VCaP (cell line): ENCODE measurements at regions not wholly inside any gene's neighbourhood (a gene's known extent, or its start where the extent isn't known, plus 50 kb on each side); places are given as distances from the start of the nearest gene placed in this dataset.

Source experiments
- H3K27ac ChIP-seq: fragments of 450-650 bp; 2 replicates; pipeline ENCODE4 v1.5.1; 2017
- TF ChIP-seq, protein P1 (sequence below): fragments of 450-650 bp; conservative IDR thresholded peaks from 2 replicates; pipeline ENCODE4 v1.5.1; 2017; ENCODE audit warnings: mild to moderate bottlenecking, moderate library complexity

GRCh38 chr6:137409266-137409777 is 84.9 kb downstream of the OLIG3 start:
- TF ChIP-seq, protein P1, sequence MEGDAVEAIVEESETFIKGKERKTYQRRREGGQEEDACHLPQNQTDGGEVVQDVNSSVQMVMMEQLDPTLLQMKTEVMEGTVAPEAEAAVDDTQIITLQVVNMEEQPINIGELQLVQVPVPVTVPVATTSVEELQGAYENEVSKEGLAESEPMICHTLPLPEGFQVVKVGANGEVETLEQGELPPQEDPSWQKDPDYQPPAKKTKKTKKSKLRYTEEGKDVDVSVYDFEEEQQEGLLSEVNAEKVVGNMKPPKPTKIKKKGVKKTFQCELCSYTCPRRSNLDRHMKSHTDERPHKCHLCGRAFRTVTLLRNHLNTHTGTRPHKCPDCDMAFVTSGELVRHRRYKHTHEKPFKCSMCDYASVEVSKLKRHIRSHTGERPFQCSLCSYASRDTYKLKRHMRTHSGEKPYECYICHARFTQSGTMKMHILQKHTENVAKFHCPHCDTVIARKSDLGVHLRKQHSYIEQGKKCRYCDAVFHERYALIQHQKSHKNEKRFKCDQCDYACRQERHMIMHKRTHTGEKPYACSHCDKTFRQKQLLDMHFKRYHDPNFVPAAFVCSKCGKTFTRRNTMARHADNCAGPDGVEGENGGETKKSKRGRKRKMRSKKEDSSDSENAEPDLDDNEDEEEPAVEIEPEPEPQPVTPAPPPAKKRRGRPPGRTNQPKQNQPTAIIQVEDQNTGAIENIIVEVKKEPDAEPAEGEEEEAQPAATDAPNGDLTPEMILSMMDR: no peak
- no peak overlapping the region for H3K27ac ChIP-seq

GRCh38 chr6:137407816-137408215 is 86.4 kb downstream of the OLIG3 start:
- TF ChIP-seq, protein P1: no peak
- no peak overlapping the region for H3K27ac ChIP-seq

GRCh38 chr6:137405806-137406205 is 88.4 kb downstream of the OLIG3 start:
- TF ChIP-seq, protein P1: no peak
- no peak overlapping the region for H3K27ac ChIP-seq

DNA sequence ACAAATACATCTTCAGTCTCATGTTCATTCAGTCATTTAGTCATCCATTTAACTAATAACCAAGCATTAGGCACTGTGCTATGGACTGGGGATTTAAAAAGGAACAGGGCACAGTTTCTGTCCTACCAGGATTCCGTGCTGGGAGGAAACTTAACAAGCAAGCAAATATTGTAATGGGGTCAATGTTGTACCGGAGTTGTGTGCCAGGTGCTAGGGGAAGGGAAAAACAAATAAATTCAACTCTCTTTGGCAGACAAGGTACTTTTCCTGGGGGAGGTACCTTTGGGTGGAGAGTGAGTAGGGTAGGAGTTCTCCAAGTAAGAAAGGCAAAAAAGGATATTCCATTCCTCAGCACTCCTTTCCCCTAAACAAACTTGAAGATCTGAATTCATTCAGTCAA is 90.3 kb downstream of the OLIG3 start:
- H3K27ac ChIP-seq: peak overlapping the region; percentile 74
- TF ChIP-seq, protein P1: no peak

DNA sequence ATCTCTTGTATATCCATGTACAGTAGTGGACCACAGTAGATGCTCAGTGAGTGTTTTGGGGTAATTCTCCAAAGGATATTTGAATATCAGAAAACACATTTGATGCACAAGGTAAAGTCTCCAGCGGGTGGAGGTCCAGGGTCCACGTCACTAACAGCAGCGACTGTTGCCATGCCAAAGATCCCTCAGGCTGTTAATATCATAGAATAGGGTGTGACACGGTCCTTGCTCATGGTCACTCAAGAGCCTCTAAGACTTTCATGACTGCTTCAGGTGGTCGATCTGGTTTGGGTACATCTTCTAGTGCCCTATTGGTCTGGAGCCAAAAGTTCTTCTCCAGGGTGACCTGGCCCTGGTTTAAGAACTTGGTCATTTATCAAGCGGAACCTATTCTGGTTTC is 90.8 kb downstream of the OLIG3 start:
- H3K27ac ChIP-seq: peak overlapping the region; percentile 74
- TF ChIP-seq, protein P1: no peak

DNA sequence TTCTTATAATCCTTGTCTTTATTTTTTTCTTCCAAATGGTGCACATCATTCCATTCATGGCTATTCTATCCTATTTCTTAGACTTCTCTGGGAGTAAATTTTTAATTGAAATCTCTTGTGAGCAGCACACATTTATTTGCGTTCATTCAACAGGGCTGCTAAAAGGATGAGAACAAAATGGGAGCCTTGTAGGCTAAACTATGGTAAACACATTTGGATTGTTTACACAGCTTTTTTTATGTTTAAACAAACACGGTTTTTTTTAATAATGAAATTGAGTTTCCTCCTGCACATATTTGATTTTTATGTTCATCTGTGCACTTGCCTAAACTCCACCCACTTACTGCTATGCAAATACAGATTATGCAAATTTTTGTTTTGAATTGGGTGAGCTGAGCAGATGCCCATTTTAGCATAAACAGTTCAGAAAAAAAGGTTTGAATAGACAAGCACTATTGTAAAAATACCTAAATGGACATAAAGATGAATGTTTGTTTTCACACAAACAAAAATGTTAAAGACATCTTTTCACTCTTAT is 92.0 kb downstream of the OLIG3 start:
- peak overlapping the region; percentile 74 for H3K27ac ChIP-seq
- TF ChIP-seq, protein P1: no peak

DNA sequence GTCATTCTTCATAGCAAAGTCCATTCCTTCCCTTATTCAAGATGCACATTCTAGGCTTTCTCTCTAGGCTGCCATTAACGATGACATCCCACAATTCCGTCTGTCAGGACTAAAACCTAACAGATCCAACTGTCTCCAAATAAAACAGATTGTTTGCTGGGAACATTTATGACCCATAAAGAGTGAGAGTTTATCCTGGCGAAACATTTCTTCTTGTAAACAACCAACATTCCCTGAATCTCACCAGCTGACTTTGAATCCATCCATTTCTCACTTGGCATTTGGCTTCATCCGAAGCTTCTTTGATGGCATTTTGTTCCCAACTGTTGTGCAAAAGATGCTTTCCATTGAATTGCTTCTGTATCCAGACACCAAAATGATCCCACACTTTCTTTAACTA is 93.1 kb downstream of the OLIG3 start:
- TF ChIP-seq, protein P1: no peak
- H3K27ac ChIP-seq: no peak overlapping the region
